ENCODE measurements at regions not wholly inside any gene's neighbourhood (a gene's known extent, or its start where the extent isn't known, plus 50 kb on each side); places are given as distances from the start of the nearest gene placed in this dataset.

DNA sequence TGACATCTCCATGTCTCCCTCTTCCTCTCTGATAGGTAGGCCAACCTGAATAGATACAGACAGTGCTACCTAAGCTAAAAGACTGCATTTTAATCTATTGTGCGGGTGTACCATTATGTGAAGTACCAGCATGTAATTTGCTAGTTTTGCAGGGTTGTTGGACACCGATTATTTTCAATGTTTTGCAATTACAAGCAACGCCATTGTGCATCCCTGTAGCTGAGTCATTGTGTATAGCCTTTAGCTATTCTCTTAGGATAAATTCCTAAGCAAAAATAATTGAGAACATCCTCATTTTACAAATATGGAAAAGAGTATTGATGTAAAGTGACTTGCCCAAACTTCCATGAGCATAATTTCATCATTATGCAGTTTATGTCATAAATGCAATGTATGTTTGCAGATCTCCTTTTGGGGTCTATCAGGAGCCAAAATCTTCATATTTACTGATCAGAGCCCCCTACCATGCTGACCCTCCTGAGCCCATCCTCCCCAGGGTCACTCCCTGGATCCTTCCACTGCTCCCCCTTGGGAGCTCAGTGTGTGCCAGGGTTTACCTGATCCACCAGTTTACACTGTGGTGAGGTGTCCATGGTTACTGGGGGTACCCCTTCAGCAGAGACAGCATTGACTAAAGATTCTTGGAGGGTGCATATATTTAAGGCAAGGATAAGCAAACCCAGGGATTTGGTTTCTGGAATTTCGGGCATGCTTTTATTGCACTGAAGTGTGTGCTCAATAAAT, 80.6 kb downstream of the CCDC185 start:
- H3K79me2 ChIP-seq (ENCODE audit: control insufficient read depth, insufficient read depth, low read length, unreplicated experiment) = no peaks in the 10 kb centered on the region
- no peaks in the 10 kb centered on the region for H3K4me1 ChIP-seq (ENCODE audit: control insufficient read depth, insufficient read depth, low read length, unreplicated experiment)
- peaks cover 80% of the 10 kb centered on the region for H3K27me3 ChIP-seq (ENCODE audit: insufficient read depth, low read length)

DNA sequence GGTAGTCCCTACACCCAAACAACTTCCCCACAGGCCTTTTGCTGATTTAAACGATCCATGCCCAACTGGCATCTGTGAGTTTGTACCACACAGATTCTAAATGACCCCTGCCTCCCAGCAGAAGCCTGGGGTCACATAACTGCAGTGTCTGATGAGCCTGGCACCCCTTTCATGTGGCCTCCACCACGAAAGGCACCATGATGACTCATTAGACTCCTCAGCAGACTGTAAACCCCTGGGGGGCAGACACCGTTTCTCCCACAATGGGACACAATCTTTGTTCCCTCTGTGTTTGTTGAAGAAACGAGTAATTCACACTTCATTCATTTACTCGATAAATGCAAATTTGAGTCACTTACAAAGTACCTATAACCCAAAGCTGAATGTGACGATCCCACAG, 81.6 kb downstream of the CCDC185 start:
- Histone ChIP-seq H3K4me3 (ENCODE audit: low read depth, low read length) (no peak overlapping the region), H2AFZ (ENCODE audit: low read length, unreplicated experiment) (no peak overlapping the region), H3K27me3 (ENCODE audit: insufficient read depth, low read length) (peaks cover 76% of the 10 kb centered on the region), H3K36me3 (ENCODE audit: insufficient read depth, low read length) (no peaks in the 10 kb centered on the region), H3K79me2 (ENCODE audit: control insufficient read depth, insufficient read depth, low read length, unreplicated experiment) (no peaks in the 10 kb centered on the region), H3K4me1 (ENCODE audit: control insufficient read depth, insufficient read depth, low read length, unreplicated experiment) (no peaks in the 10 kb centered on the region), H3K27ac (ENCODE audit: low read depth, low read length) (no peak overlapping the region)

More for the DNA sequence above, 80.6 kb downstream of the CCDC185 start:
- Histone ChIP-seq H3K27ac (ENCODE audit: low read depth, low read length) (no peak overlapping the region), H2AFZ (ENCODE audit: low read length, unreplicated experiment) (no peak overlapping the region), H3K4me3 (ENCODE audit: low read depth, low read length) (no peak overlapping the region), H3K36me3 (ENCODE audit: insufficient read depth, low read length) (no peaks in the 10 kb centered on the region)

DNA sequence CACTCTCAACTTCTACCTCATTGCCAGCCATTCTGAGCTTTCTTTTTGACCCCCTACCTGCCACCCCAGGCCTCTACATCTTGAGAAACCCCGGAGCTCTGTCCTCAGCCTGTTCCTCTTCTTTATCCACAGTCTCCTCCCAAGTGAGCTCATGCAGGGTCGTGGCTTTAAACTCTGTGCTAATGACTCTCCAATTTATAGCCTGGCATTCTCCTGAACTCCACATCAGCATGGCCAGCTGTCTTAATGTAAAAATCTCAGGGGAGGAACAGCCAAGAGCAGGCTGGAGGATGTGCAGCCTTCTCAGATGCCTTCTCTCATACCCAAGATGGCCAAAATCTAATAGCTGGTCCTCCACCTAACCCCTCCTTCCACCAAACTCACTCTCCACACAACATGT, 84.2 kb downstream of the CCDC185 start:
- Histone ChIP-seq H3K27ac (ENCODE audit: low read depth, low read length) (no peak overlapping the region), H3K4me3 (ENCODE audit: low read depth, low read length) (no peak overlapping the region), H2AFZ (ENCODE audit: low read length, unreplicated experiment) (no peak overlapping the region), H3K79me2 (ENCODE audit: control insufficient read depth, insufficient read depth, low read length, unreplicated experiment) (no peaks in the 10 kb centered on the region), H3K4me1 (ENCODE audit: control insufficient read depth, insufficient read depth, low read length, unreplicated experiment) (no peaks in the 10 kb centered on the region), H3K27me3 (ENCODE audit: insufficient read depth, low read length) (peaks cover 87% of the 10 kb centered on the region), H3K36me3 (ENCODE audit: insufficient read depth, low read length) (no peaks in the 10 kb centered on the region)

DNA sequence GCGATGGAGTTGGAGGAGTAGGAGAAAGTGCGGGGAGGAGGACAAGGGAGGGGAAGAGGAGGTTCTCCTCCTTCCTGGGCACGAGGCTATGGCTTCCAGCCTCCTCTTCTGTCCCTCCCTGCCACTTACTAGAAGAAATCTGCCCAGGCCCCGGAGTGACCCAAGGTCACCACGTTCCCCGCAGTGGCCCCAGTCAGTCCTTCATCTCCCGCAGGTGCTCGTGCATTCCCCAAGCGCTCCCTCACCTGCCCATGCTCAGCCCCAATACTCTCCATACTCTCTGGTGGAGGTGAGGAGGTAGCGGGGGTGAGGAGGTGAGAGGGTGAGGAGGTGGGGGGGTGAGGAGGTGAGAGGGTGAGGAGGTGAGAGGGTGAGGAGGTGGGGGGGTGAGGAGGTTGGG, 85.4 kb downstream of the CCDC185 start:
- H3K79me2 ChIP-seq (ENCODE audit: control insufficient read depth, insufficient read depth, low read length, unreplicated experiment) = no peaks in the 10 kb centered on the region
- H3K36me3 ChIP-seq (ENCODE audit: insufficient read depth, low read length) = no peaks in the 10 kb centered on the region
- H2AFZ ChIP-seq (ENCODE audit: low read length, unreplicated experiment) = no peak overlapping the region
- H3K4me1 ChIP-seq (ENCODE audit: control insufficient read depth, insufficient read depth, low read length, unreplicated experiment) = no peaks in the 10 kb centered on the region
- H3K27ac ChIP-seq (ENCODE audit: low read depth, low read length) = no peak overlapping the region
- H3K4me3 ChIP-seq (ENCODE audit: low read depth, low read length) = no peak overlapping the region
- peaks cover 88% of the 10 kb centered on the region for H3K27me3 ChIP-seq (ENCODE audit: insufficient read depth, low read length)

DNA sequence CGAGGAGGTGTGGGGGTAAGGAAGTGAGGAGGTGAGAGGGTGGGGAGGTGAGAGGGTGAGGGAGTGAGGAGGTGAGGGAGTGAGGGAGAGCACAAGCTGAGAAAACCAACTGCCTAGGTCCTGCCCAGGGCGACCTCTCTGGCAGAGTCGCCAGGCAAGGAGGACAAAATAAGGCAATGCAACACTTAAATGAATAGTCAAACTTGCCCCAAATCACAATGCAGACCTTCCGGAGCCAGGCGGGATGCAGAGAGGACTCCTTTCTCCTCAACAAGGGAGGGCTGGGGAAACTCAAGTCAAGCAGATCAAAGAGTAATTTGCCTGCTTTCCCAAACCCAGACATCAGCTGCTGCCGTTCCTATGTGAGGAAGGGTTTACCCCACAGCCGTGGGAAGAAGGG, 86.0 kb downstream of the CCDC185 start:
- no peaks in the 10 kb centered on the region for H3K4me1 ChIP-seq (ENCODE audit: control insufficient read depth, insufficient read depth, low read length, unreplicated experiment)
- H3K79me2 ChIP-seq (ENCODE audit: control insufficient read depth, insufficient read depth, low read length, unreplicated experiment) = no peaks in the 10 kb centered on the region
- no peak overlapping the region for H3K27ac ChIP-seq (ENCODE audit: low read depth, low read length)
- no peak overlapping the region for H3K4me3 ChIP-seq (ENCODE audit: low read depth, low read length)
- no peaks in the 10 kb centered on the region for H3K36me3 ChIP-seq (ENCODE audit: insufficient read depth, low read length)
- H2AFZ ChIP-seq (ENCODE audit: low read length, unreplicated experiment) = no peak overlapping the region
- H3K27me3 ChIP-seq (ENCODE audit: insufficient read depth, low read length) = peaks cover 85% of the 10 kb centered on the region

DNA sequence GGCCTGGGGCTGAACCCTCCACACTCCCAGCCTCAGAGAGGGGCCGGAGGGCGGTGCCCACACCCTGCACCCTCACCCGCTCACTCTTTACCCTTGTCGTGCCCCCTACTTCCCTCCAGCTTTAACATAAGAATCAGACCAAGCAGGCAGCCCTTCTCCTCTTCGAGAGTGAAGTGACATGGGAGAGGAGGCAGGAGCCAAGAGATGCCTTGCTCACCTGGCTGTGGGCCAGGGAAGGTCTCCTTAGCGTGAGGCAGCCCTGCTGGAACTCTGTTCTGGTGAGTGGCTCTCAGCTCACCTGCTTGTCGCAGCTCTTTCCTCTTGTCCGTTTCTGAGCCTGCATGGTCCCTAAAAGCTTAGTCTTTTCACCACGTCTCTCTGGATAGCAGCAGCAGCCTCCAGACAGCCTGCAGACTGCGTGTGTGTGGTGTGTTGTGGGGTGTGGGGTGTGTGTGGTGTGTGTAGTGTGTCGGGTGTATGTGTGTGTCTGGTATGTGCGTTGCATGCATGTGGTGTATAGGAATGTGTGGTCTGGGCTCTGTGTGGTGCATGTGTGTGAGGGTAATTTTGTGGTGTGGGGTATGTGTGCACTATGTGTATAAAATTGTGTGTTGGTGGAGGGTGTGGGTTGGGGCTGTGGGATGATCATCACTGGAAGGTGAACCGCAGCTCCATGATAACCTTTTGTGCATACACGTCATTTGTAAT, 86.7 kb downstream of the CCDC185 start:
- no peaks in the 10 kb centered on the region for H3K36me3 ChIP-seq (ENCODE audit: insufficient read depth, low read length)
- H3K4me1 ChIP-seq (ENCODE audit: control insufficient read depth, insufficient read depth, low read length, unreplicated experiment) = no peaks in the 10 kb centered on the region
- no peak overlapping the region for H2AFZ ChIP-seq (ENCODE audit: low read length, unreplicated experiment)

DNA sequence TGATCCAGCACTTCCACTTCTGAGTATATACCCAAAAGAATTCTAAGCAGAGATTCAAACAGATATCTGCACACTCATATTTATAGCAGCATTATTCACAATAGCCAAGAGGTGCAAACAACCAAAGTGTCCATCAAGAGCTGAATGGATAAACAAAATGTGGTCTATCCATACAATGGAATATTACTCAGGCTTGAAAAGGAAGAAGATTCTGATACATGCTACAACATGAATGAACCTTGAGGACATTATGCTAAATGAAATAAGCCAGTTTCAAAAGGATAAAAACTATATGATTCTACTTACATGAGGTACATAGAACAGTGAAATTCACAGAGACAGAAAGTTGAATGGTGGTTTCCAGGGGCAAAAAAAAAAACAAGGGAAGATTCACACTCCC, 88.9 kb downstream of the CCDC185 start:
- H3K27ac ChIP-seq (ENCODE audit: low read depth, low read length) = no peak overlapping the region
- H3K79me2 ChIP-seq (ENCODE audit: control insufficient read depth, insufficient read depth, low read length, unreplicated experiment) = no peaks in the 10 kb centered on the region
- no peak overlapping the region for H3K4me3 ChIP-seq (ENCODE audit: low read depth, low read length)
- no peaks in the 10 kb centered on the region for H3K36me3 ChIP-seq (ENCODE audit: insufficient read depth, low read length)
- no peaks in the 10 kb centered on the region for H3K4me1 ChIP-seq (ENCODE audit: control insufficient read depth, insufficient read depth, low read length, unreplicated experiment)
- H3K27me3 ChIP-seq (ENCODE audit: insufficient read depth, low read length) = peaks cover 86% of the 10 kb centered on the region
- H2AFZ ChIP-seq (ENCODE audit: low read length, unreplicated experiment) = no peak overlapping the region

More for the DNA sequence above, 86.7 kb downstream of the CCDC185 start:
- Histone ChIP-seq H3K27me3 (ENCODE audit: insufficient read depth, low read length) (peaks cover 85% of the 10 kb centered on the region), H3K27ac (ENCODE audit: low read depth, low read length) (no peak overlapping the region), H3K79me2 (ENCODE audit: control insufficient read depth, insufficient read depth, low read length, unreplicated experiment) (no peaks in the 10 kb centered on the region), H3K4me3 (ENCODE audit: low read depth, low read length) (no peak overlapping the region)

DNA sequence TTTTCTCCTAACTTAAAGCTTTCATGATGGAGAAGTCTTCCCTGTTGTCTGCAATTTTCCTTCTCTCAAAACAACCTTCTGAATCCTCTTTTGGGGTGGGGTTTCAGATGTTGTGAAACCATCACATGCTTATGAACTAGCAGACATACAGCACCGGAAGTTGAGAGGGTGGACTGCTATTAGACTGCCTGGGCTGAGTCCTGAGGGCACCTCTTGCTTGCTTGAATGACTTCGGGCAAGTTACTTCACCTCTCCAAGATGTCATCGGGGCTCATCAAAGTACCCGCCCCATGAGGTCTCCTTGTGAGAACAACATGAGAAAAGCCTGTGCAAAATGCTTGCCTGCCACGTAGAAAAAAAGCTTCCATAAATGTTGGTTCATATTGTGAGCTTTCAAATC, 89.6 kb downstream of the CCDC185 start:
- peaks cover 86% of the 10 kb centered on the region for H3K27me3 ChIP-seq (ENCODE audit: insufficient read depth, low read length)
- H3K36me3 ChIP-seq (ENCODE audit: insufficient read depth, low read length) = no peaks in the 10 kb centered on the region
- H3K4me3 ChIP-seq (ENCODE audit: low read depth, low read length) = no peak overlapping the region
- H3K79me2 ChIP-seq (ENCODE audit: control insufficient read depth, insufficient read depth, low read length, unreplicated experiment) = no peaks in the 10 kb centered on the region
- H3K27ac ChIP-seq (ENCODE audit: low read depth, low read length) = no peak overlapping the region
- H3K4me1 ChIP-seq (ENCODE audit: control insufficient read depth, insufficient read depth, low read length, unreplicated experiment) = no peaks in the 10 kb centered on the region
- no peak overlapping the region for H2AFZ ChIP-seq (ENCODE audit: low read length, unreplicated experiment)

DNA sequence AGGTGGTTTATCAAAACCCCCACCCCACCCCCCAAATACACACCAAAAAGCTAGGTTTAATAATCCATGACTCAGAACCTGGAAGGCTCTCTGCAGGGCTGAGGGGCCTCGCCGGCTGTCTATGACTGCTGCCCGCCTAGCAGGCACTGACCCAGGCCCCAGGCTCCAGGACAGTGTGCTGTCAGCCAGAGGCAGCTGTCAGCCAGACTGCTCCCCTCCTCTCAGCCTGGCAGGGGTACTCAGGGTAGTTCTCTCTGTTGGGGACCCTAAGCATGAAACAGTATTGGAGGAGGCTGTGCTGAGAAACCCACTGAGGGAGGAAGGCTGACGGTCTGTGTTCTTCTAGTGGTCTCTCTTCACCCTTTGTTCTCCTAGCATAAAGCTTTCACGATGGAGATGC, 90.3 kb downstream of the CCDC185 start:
- Histone ChIP-seq H3K4me1 (ENCODE audit: control insufficient read depth, insufficient read depth, low read length, unreplicated experiment) (no peaks in the 10 kb centered on the region), H3K27ac (ENCODE audit: low read depth, low read length) (no peak overlapping the region), H3K27me3 (ENCODE audit: insufficient read depth, low read length) (peaks cover 86% of the 10 kb centered on the region), H3K4me3 (ENCODE audit: low read depth, low read length) (no peak overlapping the region), H2AFZ (ENCODE audit: low read length, unreplicated experiment) (no peak overlapping the region), H3K36me3 (ENCODE audit: insufficient read depth, low read length) (no peaks in the 10 kb centered on the region), H3K79me2 (ENCODE audit: control insufficient read depth, insufficient read depth, low read length, unreplicated experiment) (no peaks in the 10 kb centered on the region)

DNA sequence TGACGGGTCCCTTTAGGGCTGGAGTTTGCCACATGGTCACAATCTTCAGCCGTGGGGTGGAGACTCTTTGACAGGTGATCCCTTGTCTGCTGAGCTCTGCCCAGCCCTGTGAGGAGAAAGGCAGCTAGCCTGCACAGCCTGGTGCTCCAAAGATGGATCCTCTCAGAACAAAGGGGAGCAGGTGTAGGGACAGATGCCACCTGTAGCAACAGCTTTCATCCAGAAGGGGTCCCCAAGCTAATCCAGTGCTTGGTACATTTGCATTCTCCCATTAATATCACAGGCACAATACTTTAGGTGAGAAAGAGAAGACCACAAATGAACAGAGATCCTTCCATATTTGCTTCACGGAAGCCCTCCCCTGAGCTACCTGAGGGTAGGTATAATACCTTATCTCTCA, 93.2 kb downstream of the CCDC185 start:
- Histone ChIP-seq H3K4me1 (ENCODE audit: control insufficient read depth, insufficient read depth, low read length, unreplicated experiment) (no peaks in the 10 kb centered on the region), H3K79me2 (ENCODE audit: control insufficient read depth, insufficient read depth, low read length, unreplicated experiment) (no peaks in the 10 kb centered on the region), H3K27me3 (ENCODE audit: insufficient read depth, low read length) (peaks cover 75% of the 10 kb centered on the region), H2AFZ (ENCODE audit: low read length, unreplicated experiment) (no peak overlapping the region), H3K36me3 (ENCODE audit: insufficient read depth, low read length) (no peaks in the 10 kb centered on the region), H3K27ac (ENCODE audit: low read depth, low read length) (no peak overlapping the region), H3K4me3 (ENCODE audit: low read depth, low read length) (no peak overlapping the region)
